ENCODE measurements at regions not wholly inside any gene's neighbourhood (a gene's known extent, or its start where the extent isn't known, plus 50 kb on each side); places are given as distances from the start of the nearest gene placed in this dataset.

GRCh38 chr10:124185084-124185483, 91.7 kb upstream of the CHST15 start:
- TF ChIP-seq, protein P1, sequence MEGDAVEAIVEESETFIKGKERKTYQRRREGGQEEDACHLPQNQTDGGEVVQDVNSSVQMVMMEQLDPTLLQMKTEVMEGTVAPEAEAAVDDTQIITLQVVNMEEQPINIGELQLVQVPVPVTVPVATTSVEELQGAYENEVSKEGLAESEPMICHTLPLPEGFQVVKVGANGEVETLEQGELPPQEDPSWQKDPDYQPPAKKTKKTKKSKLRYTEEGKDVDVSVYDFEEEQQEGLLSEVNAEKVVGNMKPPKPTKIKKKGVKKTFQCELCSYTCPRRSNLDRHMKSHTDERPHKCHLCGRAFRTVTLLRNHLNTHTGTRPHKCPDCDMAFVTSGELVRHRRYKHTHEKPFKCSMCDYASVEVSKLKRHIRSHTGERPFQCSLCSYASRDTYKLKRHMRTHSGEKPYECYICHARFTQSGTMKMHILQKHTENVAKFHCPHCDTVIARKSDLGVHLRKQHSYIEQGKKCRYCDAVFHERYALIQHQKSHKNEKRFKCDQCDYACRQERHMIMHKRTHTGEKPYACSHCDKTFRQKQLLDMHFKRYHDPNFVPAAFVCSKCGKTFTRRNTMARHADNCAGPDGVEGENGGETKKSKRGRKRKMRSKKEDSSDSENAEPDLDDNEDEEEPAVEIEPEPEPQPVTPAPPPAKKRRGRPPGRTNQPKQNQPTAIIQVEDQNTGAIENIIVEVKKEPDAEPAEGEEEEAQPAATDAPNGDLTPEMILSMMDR (IDR thresholded peaks at IDR 0.05; ENCODE audit: insufficient read depth, low read depth, low read length, missing control alignments), result no peak
- no peak overlapping the region for H3K4me3 ChIP-seq (ENCODE audit: low read depth, low read length)
- no peak for DNase-seq (ENCODE audit: low read depth)

DNA sequence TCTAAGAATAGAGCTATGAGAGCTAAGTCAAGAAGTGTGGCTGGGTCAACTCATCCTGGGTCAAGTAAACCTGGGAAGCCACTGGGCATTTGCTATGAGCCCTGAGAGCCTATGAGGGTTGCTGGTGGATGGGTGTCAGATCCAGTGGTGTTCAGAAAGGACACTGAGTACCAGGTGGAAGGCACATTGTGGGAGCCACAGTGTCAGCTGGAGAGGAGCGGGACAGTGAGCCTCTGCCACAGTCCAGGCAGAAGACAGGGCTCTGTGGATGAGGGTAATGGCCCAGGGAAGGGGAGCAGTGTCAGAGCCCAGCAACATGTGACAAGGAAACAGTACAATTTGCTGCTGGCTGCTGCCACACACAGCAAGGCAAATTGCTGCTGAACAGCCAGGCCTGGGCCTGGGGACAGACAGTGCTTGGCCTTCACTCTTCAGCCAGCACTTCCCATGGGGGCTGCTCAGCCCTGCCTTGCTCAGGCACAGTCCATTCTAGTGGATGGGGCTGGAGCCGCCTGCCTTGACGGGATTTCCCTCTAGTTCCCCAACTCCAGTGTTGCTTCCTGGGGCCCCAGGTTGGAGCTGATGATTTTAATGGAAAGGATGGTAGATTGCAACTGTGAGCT, 90.9 kb upstream of the CHST15 start:
- DNase-seq (ENCODE audit: low read depth), result no peak
- TF ChIP-seq, protein P1 (IDR thresholded peaks at IDR 0.05; ENCODE audit: insufficient read depth, low read depth, low read length, missing control alignments), result no peak
- no peak overlapping the region for H3K4me3 ChIP-seq (ENCODE audit: low read depth, low read length)

GRCh38 chr10:124183617-124184016, 90.2 kb upstream of the CHST15 start:
- TF ChIP-seq, protein P1 (IDR thresholded peaks at IDR 0.05; ENCODE audit: insufficient read depth, low read depth, low read length, missing control alignments), result no peak
- no peak overlapping the region for H3K4me3 ChIP-seq (ENCODE audit: low read depth, low read length)
- no peak for DNase-seq (ENCODE audit: low read depth)

GRCh38 chr10:124182088-124182541, 88.7 kb upstream of the CHST15 start:
- no peak for DNase-seq (ENCODE audit: low read depth)
- no peak overlapping the region for H3K4me3 ChIP-seq (ENCODE audit: low read depth, low read length)
- TF ChIP-seq, protein P1 (IDR thresholded peaks at IDR 0.05; ENCODE audit: insufficient read depth, low read depth, low read length, missing control alignments), result no peak

DNA sequence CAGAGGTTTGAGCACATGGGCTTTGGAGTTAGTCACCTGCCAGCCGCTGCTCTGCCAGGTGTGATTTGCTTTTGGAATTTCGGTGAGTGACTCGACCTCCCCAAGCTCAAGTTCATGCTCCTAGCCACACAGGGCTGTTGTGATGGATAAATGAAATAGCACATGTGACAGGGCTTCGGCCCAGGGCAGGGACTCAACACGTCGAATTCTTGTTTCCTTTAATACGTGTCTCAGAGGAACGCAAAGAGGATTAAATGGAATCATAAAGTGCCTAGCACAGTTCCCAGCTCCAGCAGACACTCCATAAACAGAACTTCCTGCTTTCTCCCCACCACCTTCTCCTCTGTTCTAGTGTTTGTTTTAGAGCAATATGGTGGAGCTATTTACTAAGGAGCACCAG, 88.3 kb upstream of the CHST15 start:
- TF ChIP-seq, protein P1 (IDR thresholded peaks at IDR 0.05; ENCODE audit: insufficient read depth, low read depth, low read length, missing control alignments), result no peak
- H3K4me3 ChIP-seq (ENCODE audit: low read depth, low read length), result no peak overlapping the region
- DNase-seq (ENCODE audit: low read depth), result no peak

GRCh38 chr10:124180947-124181549, 87.7 kb upstream of the CHST15 start:
- H3K4me3 ChIP-seq (ENCODE audit: low read depth, low read length), result no peak overlapping the region
- peak; percentile 45 for DNase-seq (ENCODE audit: low read depth)
- TF ChIP-seq, protein P1 (IDR thresholded peaks at IDR 0.05; ENCODE audit: insufficient read depth, low read depth, low read length, missing control alignments), result no peak

Measured in GM12865 (cell line).